RWPE1 (cell line): ENCODE measurements at regions not wholly inside any gene's neighbourhood (a gene's known extent, or its start where the extent isn't known, plus 50 kb on each side); places are given as distances from the start of the nearest gene placed in this dataset.
A peak's percentile ranks its signal among the peaks of the same experiment; 100 is the strongest.
"Not testable (repeated sequence)": the region's sequence is repeated elsewhere in the genome, so short reads cannot be mapped to it uniquely, and the experiment has no call there.

Source experiments
- CTCF ChIA-PET: fragments of 350-600 bp; sonication (Branson Sonifier 250); formaldehyde crosslinking; extraction: SDS; loops from one replicate; lab custom pipeline; 2021; lab: Yijun Ruan, JAX
- POLR2A ChIA-PET: fragments of 400-600 bp; formaldehyde crosslinking; extraction: SDS; loops from one replicate; lab custom pipeline; 2020; ENCODE audit warnings: antibody characterized with exemption; ENCODE audit not compliant: low non-redundant PET; lab: Yijun Ruan, JAX
- DNase-seq: peaks from one replicate; pipeline ENCODE4 v3.0.0; 2012; ENCODE audit warnings: low spot score
- H3K27ac ChIP-seq: fragments of 450-650 bp; 2 replicates; pipeline ENCODE4 v1.5.1; 2017
- CTCF ChIP-seq: fragments of 450-650 bp; conservative IDR thresholded peaks from 2 replicates; pipeline ENCODE4 v1.5.1; 2017; ENCODE audit warnings: low read depth, mild to moderate bottlenecking

- DNase-seq: no peak
- TF ChIP-seq CTCF: no peak
- ChIA-PET POLR2A (no interaction called here), CTCF (interaction anchor here (0.6 to 0.8 kb wide), 2 partner anchors 39 to 314 kb away, joined by 3 to 4 read pairs; no protein-coding TSS in a partner anchor)
- H3K27ac ChIP-seq: no peak overlapping the region
Measured at GRCh38 chr9:87036506-87036905, 89.2 kb upstream of the GAS1 start.

- no peak for TF ChIP-seq CTCF
- CTCF ChIA-PET: interaction anchor here (1.0 kb wide), 1 partner anchor 9 kb away, joined by 3 read pairs; no protein-coding TSS in a partner anchor
- no peak overlapping the region for H3K27ac ChIP-seq
- peak; percentile 22 for DNase-seq
- POLR2A ChIA-PET: no interaction called here
Measured at GRCh38 chr9:87039809-87040392, 92.6 kb upstream of the GAS1 start.

GRCh38 chr9:87040410-87041009 lies 93.2 kb upstream of the GAS1 start:
- CTCF ChIA-PET: interaction anchor here (1.0 kb wide), 1 partner anchor 9 kb away, joined by 3 read pairs; no protein-coding TSS in a partner anchor

GRCh38 chr9:87041553-87042235 lies 94.4 kb upstream of the GAS1 start:
- H3K27ac ChIP-seq: peak overlapping the region; percentile 88
- POLR2A ChIA-PET, DNase-seq, CTCF ChIA-PET: not testable (repeated sequence)

More at GRCh38 chr9:87040410-87041009, 93.2 kb upstream of the GAS1 start:
- H3K27ac ChIP-seq: peak overlapping the region; percentile 53
- DNase-seq: no peak
- TF ChIP-seq CTCF: no peak
- POLR2A ChIA-PET: no interaction called here

GRCh38 chr9:87049929-87050608 lies 102.8 kb upstream of the GAS1 start:
- H3K27ac ChIP-seq, DNase-seq, POLR2A ChIA-PET, CTCF ChIA-PET: not testable (repeated sequence)

GRCh38 chr9:87054999-87055686 lies 107.8 kb upstream of the GAS1 start:
- DNase-seq: no peak
- H3K27ac ChIP-seq: no peak overlapping the region
- ChIA-PET CTCF (interaction anchor here (0.8 kb wide), 1 partner anchor 26 kb away, joined by 6 read pairs; no protein-coding TSS in a partner anchor), POLR2A (no interaction called here)
- no peak for TF ChIP-seq CTCF

GRCh38 chr9:87059772-87060171 lies 112.5 kb upstream of the GAS1 start:
- POLR2A ChIA-PET: interaction anchor here (0.6 kb wide), 1 partner anchor 12 kb away, joined by 7 read pairs; no protein-coding TSS in a partner anchor
- CTCF ChIA-PET: no interaction called here
- DNase-seq: no peak
- no peak for TF ChIP-seq CTCF
- H3K27ac ChIP-seq: no peak overlapping the region
